GM10248 (cell line): ENCODE measurements at regions not wholly inside any gene's neighbourhood (a gene's known extent, or its start where the extent isn't known, plus 50 kb on each side); places are given as distances from the start of the nearest gene placed in this dataset.

Source experiments
- CTCF ChIA-PET: fragments of 300-600 bp; sonication (Branson Sonifier 250); formaldehyde crosslinking; extraction: SDS; loops from one replicate; lab custom pipeline; 2021; ENCODE audit warnings: antibody characterized with exemption; lab: Yijun Ruan, JAX
- POLR2A ChIA-PET: fragments of 350-650 bp; sonication (Branson Sonifier 250); formaldehyde crosslinking; extraction: SDS; loops from one replicate; lab custom pipeline; 2020; ENCODE audit warnings: antibody characterized with exemption; lab: Yijun Ruan, JAX
- DNase-seq: peaks from one replicate; pipeline ENCODE4 v3.0.0; 2012; ENCODE audit errors: extremely low spot score
- CTCF ChIP-seq: IDR thresholded peaks from 2 replicates; pipeline ENCODE4 v1.5.1; 2012; ENCODE audit warnings: mild to moderate bottlenecking, low read depth; ENCODE audit errors: extremely low read depth, missing control alignments, control extremely low read depth

- no peak for TF ChIP-seq CTCF
- CTCF ChIA-PET = no interaction called here
- DNase-seq = no peak
- POLR2A ChIA-PET = no interaction called here
These were observed 230.5 kb downstream of the FIGN start for GRCh38 chr2:163505281-163505680.

- no peak for DNase-seq
- ChIA-PET CTCF (interaction anchor here (1.1 kb wide), 1 partner anchor 28 kb away, joined by 3 read pairs; no protein-coding TSS in a partner anchor), POLR2A (no interaction called here)
- no peak for TF ChIP-seq CTCF
These were observed 242.2 kb downstream of the FIGN start for GRCh38 chr2:163493359-163494298.

GRCh38 chr2:163491850-163492249 lies 244.0 kb downstream of the FIGN start:
- CTCF ChIA-PET = interaction anchor here (0.8 to 2.0 kb wide), 2 partner anchors 32 to 36 kb away, joined by 3 to 4 read pairs; no protein-coding TSS in a partner anchor
- POLR2A ChIA-PET = no interaction called here
- DNase-seq = no peak
- TF ChIP-seq CTCF = no peak

GRCh38 chr2:163490281-163490680 lies 245.5 kb downstream of the FIGN start:
- TF ChIP-seq CTCF = no peak
- CTCF ChIA-PET = interaction anchor here (1.2 to 2.0 kb wide), 2 partner anchors 35 to 43 kb away, joined by 3 to 4 read pairs; no protein-coding TSS in a partner anchor
- POLR2A ChIA-PET = no interaction called here
- no peak for DNase-seq

- ChIA-PET CTCF (no interaction called here), POLR2A (no interaction called here)
- DNase-seq = no peak
- TF ChIP-seq CTCF = no peak
These were observed 254.3 kb downstream of the FIGN start for GRCh38 chr2:163481515-163481914.

GRCh38 chr2:163479599-163479998 lies 256.2 kb downstream of the FIGN start:
- CTCF ChIA-PET = interaction anchor here (1.8 kb wide), 1 partner anchor 14 kb away, joined by 6 read pairs; no protein-coding TSS in a partner anchor
- TF ChIP-seq CTCF = no peak
- POLR2A ChIA-PET = no interaction called here
- DNase-seq = no peak
